Colonic mucosa (tissue), 4 donors: ENCODE measurements at regions not wholly inside any gene's neighbourhood (a gene's known extent, or its start where the extent isn't known, plus 50 kb on each side); places are given as distances from the start of the nearest gene placed in this dataset.
"Not testable (repeated sequence)": the region's sequence is repeated elsewhere in the genome, so short reads cannot be mapped to it uniquely, and the experiment has no call there.

Experiments
- DNase-seq: peaks from one replicate; pipeline ENCODE4 v3.0.0-alpha.2; 2020
- H3K27ac ChIP-seq: fragments of 200-600 bp; one replicate; pipeline ENCODE4 v1.8.0; 2021
- H3K27me3 ChIP-seq: fragments of 200-600 bp; one replicate; pipeline ENCODE4 v1.8.0; 2021
- H3K36me3 ChIP-seq: fragments of 200-600 bp; one replicate; pipeline ENCODE4 v1.8.0; 2021
- H3K4me1 ChIP-seq: fragments of 200-600 bp; one replicate; pipeline ENCODE4 v1.8.0; 2021; ENCODE audit warnings: mild to moderate bottlenecking
- H3K4me3 ChIP-seq: fragments of 200-600 bp; one replicate; pipeline ENCODE4 v1.8.0; 2021
- H3K9ac ChIP-seq, 2 donors: one replicate each; pipeline ENCODE4 v1.7.0; 2013; ENCODE audit warnings: control low read depth in 2 of 2, low read depth in 2 of 2, low read length in 2 of 2
- H3K9me3 ChIP-seq: fragments of 200-600 bp; one replicate; pipeline ENCODE4 v1.8.0; 2021
- intact Hi-C: fragments of 100-400 bp; cut with DNase I; formaldehyde crosslinking; loops from one replicate; pipeline ENCODE4 v1.14.1; 2022
- TF ChIP-seq, protein P1 (sequence below): fragments of 200-600 bp; IDR thresholded peaks from one replicate; pipeline ENCODE4 v1.8.0; 2022; ENCODE audit warnings: antibody characterized with exemption, mild to moderate bottlenecking
- donor health status: healthy.
- donor health status: DM: no; HTN: no; CAD: no.
- donor health status: DM: no; HTN: no; CAD: no.

DNA sequence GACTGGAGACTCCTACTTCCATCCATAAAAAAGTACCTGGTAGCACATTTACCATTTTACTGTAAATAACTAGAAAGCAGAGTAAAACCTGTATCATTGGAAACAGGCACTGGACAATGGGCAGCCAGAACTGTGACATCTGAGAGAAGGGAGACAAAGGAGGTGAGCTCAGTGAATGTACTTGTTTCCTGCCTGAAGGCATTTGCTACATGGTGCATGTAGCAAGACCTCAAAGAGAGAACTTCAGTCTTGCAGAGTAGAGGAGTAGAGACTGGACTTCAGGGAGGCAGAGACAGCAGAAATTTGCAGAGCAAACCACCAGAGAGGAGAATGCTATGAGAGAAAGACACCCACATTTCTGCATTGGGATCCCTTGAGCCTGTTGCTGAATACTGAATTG is 171.0 kb upstream of the CCN2 start:
- TF ChIP-seq, protein P1, sequence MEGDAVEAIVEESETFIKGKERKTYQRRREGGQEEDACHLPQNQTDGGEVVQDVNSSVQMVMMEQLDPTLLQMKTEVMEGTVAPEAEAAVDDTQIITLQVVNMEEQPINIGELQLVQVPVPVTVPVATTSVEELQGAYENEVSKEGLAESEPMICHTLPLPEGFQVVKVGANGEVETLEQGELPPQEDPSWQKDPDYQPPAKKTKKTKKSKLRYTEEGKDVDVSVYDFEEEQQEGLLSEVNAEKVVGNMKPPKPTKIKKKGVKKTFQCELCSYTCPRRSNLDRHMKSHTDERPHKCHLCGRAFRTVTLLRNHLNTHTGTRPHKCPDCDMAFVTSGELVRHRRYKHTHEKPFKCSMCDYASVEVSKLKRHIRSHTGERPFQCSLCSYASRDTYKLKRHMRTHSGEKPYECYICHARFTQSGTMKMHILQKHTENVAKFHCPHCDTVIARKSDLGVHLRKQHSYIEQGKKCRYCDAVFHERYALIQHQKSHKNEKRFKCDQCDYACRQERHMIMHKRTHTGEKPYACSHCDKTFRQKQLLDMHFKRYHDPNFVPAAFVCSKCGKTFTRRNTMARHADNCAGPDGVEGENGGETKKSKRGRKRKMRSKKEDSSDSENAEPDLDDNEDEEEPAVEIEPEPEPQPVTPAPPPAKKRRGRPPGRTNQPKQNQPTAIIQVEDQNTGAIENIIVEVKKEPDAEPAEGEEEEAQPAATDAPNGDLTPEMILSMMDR: no peak
- Histone ChIP-seq H3K27ac (no peak overlapping the region), H3K4me1 (no peaks in the 10 kb centered on the region), H3K9me3 (no peaks in the 10 kb centered on the region), H3K4me3 (no peak overlapping the region), H3K9ac (no peak overlapping the region), H3K36me3 (no peaks in the 10 kb centered on the region), H3K27me3 (no peaks in the 10 kb centered on the region)
- DNase-seq: no peak
- intact Hi-C loops: no loop called here

DNA sequence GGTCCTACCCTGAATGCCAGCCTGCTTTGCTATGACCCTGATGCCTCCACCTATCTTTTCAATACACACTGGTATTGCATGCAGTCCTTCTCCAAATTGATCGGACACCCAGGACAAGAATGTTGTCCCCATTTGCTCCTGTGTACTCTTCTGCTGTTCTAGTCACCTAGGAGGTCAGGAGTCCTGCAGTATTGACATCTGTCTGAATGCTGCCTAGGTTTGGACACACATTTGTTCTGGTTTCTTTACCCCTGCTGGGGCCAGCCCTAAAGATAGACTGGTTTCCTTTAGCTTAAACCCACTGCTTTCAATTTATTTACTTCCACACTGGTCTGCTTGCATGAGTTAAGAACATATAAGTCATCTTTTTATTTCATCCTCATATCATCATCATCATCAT is 167.0 kb upstream of the CCN2 start:
- Histone ChIP-seq H3K27me3 (no peaks in the 10 kb centered on the region), H3K9me3 (no peaks in the 10 kb centered on the region), H3K27ac (no peak overlapping the region), H3K9ac (no peak overlapping the region), H3K36me3 (no peaks in the 10 kb centered on the region), H3K4me1 (no peaks in the 10 kb centered on the region), H3K4me3 (no peak overlapping the region)
- intact Hi-C loops: no loop called here
- TF ChIP-seq, protein P1: no peak
- no peak for DNase-seq

DNA sequence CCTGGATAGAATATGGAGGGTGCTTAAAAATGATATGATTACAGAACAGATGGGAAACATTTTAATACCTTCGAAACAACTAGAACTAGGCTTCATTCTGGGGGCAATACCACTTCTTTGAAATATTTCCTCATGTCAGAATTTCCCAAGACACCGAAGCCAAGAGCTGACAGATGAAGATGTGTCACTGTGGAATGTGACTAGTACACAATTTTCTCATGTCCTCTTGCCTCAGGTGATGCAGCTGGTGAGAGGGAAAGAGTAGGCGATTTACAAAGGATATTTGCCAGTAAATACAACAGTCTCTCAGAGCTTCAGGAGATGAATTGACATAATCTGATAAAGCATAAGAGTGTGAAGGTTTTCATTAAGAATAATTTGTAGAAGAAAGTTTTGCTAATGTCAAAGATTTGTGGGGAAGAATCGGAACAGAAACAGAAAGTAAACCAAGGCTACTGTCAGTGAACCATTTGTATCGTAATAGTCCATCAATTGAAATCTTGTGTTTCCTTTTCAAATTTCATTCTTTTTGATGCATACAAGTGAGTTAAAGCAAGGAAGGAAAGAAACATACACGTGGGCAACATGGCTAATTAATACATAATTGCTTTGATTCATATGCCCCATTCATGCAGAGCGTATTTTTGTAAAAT is 164.7 kb upstream of the CCN2 start:
- no peaks in the 10 kb centered on the region for H3K27me3 ChIP-seq
- no peak overlapping the region for H3K27ac ChIP-seq
- H3K4me3 ChIP-seq: no peak overlapping the region
- no peaks in the 10 kb centered on the region for H3K36me3 ChIP-seq
- no peaks in the 10 kb centered on the region for H3K4me1 ChIP-seq
- DNase-seq: no peak
- no peaks in the 10 kb centered on the region for H3K9me3 ChIP-seq
- H3K9ac ChIP-seq: no peak overlapping the region
- intact Hi-C loops: no loop called here
- TF ChIP-seq, protein P1: no peak

DNA sequence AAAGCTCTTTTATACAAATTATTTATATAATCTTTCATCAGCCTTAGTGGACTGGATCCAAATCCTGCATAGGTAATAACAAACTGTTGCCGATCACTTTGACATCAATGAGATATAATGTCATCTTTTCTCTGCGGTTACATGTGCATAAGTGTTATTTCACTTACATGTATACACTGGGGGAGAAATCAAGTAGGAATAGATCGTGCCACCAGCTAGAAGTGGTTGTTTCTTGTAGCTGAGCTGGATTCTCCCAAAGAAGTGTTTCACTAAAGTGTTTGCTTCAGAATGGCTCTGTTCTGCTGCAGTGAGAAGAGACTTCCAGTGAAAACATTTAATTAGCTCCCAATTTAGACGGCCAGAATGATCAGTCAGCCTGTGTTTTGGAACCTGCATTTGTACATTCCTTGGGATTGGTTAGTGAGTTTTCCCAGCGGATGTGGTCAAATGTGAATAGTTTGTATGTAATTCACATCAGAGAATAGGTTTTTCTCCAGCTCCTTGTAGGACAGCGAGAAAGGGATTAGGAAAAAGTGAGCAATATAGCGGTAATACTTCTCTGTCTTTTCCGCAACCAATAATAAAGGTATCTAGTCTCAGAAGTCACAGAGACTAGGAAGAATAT is 163.1 kb upstream of the CCN2 start:
- H3K4me1 ChIP-seq: no peaks in the 10 kb centered on the region
- TF ChIP-seq, protein P1: no peak
- intact Hi-C loops: no loop called here
- H3K27me3 ChIP-seq: no peaks in the 10 kb centered on the region
- DNase-seq: no peak
- H3K4me3 ChIP-seq: no peak overlapping the region
- no peaks in the 10 kb centered on the region for H3K36me3 ChIP-seq
- H3K27ac ChIP-seq: no peak overlapping the region
- H3K9me3 ChIP-seq: no peaks in the 10 kb centered on the region
- H3K9ac ChIP-seq: no peak overlapping the region

DNA sequence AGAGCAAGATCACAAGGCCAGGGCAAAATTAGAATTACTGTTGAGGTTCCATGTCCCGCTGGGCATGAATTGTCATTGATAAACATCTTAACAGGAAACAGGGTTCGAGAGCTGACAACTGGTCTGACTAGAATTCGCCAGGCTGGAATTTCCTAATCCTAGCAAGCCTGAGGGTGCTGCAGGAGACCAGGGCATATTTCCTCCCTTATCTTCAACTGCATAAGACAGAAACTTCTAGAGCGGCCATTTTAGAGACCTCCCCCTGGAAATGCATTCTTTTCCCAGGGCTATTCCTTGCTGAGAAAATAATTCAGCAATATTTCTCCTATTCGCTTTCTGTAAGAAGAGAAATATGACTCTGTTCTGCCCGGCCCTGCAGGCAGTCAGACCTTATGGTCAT is 158.6 kb upstream of the CCN2 start:
- DNase-seq, H3K27me3 ChIP-seq, H3K9me3 ChIP-seq, H3K4me3 ChIP-seq, H3K9ac ChIP-seq, H3K36me3 ChIP-seq, H3K4me1 ChIP-seq, intact Hi-C loops, H3K27ac ChIP-seq: not testable (repeated sequence)

DNA sequence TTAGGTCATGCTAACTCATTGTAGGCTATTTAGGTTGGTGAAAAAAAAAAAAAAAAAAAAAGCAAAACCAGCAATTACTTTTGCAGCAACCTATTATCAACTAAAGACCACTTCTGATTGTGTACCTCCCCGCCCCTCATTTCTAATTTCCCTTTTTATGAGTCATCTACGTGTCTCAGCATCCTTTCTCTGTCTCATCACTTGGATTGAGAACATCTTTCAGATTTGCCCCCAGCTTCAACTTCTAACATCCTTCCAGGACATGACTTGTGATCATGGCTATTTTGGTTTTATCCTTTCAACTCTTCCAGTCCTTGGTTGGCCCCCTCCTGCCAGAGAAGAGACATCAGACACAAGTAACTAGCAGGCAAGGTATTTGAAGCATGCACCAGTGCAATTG is 156.7 kb upstream of the CCN2 start:
- DNase-seq: no peak
- H3K9me3 ChIP-seq: no peaks in the 10 kb centered on the region
- TF ChIP-seq, protein P1: no peak
- H3K4me3 ChIP-seq: no peak overlapping the region
- H3K27ac ChIP-seq: no peak overlapping the region
- intact Hi-C loops: no loop called here
- H3K4me1 ChIP-seq: no peaks in the 10 kb centered on the region
- H3K27me3 ChIP-seq: no peaks in the 10 kb centered on the region
- H3K36me3 ChIP-seq: no peaks in the 10 kb centered on the region
- H3K9ac ChIP-seq: no peak overlapping the region
